RWPE2 (cell line): ENCODE measurements at regions not wholly inside any gene's neighbourhood (a gene's known extent, or its start where the extent isn't known, plus 50 kb on each side); places are given as distances from the start of the nearest gene placed in this dataset.

Source experiments
- ATAC-seq: fragments of 200-7000 bp; cut with Tn5 transposase; 3 replicates; pipeline ENCODE4 v1.9.1; 2021; ENCODE audit warnings: low read depth
- DNase-seq: peaks from one replicate; pipeline ENCODE4 v3.0.0-alpha.2; 2020; ENCODE audit warnings: low spot score
- H3K27ac ChIP-seq: fragments of 450-650 bp; 2 replicates; pipeline ENCODE4 v1.5.1; 2017; ENCODE audit warnings: mild to moderate bottlenecking; ENCODE audit not compliant: poor library complexity, severe bottlenecking
- H3K27me3 ChIP-seq: fragments of 250-450 bp; sonication (Bioruptor Pico); 2 replicates; pipeline ENCODE4 v1.5.1; 2021; ENCODE audit warnings: mild to moderate bottlenecking, moderate library complexity; ENCODE audit not compliant: insufficient read depth, poor library complexity, severe bottlenecking
- H3K36me3 ChIP-seq: fragments of 250-450 bp; sonication (Bioruptor Pico); 2 replicates; pipeline ENCODE4 v1.5.1; 2020; ENCODE audit warnings: low read depth, mild to moderate bottlenecking, moderate library complexity
- H3K4me1 ChIP-seq: fragments of 250-450 bp; sonication (Bioruptor Pico); 2 replicates; pipeline ENCODE4 v1.5.1; 2021; ENCODE audit warnings: mild to moderate bottlenecking, moderate library complexity; ENCODE audit not compliant: insufficient read depth, poor library complexity, severe bottlenecking
- H3K4me3 ChIP-seq: fragments of 250-450 bp; sonication (Bioruptor Pico); 2 replicates; pipeline ENCODE4 v1.5.1; 2021; ENCODE audit warnings: mild to moderate bottlenecking, moderate library complexity; ENCODE audit not compliant: severe bottlenecking
- H3K9me3 ChIP-seq: fragments of 250-450 bp; sonication (Bioruptor Pico); 2 replicates; pipeline ENCODE4 v1.5.1; 2021; ENCODE audit warnings: mild to moderate bottlenecking, moderate library complexity; ENCODE audit not compliant: severe bottlenecking
- TF ChIP-seq, protein P1 (sequence below): fragments of 450-650 bp; IDR thresholded peaks from one replicate; pipeline ENCODE4 v1.5.1; 2017; ENCODE audit warnings: mild to moderate bottlenecking, moderate library complexity; ENCODE audit not compliant: poor library complexity, severe bottlenecking

DNA sequence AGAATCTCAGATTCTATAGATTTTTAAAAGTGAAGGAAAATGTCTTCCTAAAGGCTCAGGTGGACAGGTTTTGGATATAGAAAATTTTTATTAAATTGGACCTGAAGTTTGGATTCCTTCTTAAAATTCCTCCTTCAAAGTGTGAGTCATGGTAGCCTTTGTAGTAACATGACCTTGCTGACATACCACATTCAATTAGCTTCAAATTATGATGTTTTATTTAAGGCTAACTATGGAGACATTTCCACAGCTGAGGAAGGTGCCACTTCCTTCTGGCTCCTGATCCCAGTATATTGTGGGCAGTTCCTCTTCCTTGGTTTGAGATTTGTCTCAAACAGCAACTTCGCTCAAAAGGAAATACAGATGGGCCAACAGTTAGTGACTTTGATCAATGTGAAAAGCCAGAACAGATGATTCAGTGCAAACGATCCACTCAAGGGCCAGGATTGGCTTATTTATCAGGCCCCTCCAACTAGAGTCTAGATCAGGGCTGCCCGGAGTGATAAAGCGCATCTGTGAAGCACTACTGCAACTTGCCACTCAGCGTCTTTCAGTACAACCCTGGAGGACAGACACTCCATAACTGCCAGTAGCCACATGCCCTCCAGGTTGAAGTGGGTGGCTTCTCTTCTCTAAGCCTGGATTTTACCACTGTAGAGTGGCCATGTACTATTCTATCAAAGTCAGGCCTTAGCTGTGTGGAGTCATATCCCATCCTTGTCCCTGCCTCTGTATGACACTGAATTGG is 573.5 kb downstream of the KIF20B start:
- H3K9me3 ChIP-seq, result no peaks in the 10 kb centered on the region
- no peak for DNase-seq

GRCh38 chr10:90276894-90277475 is 575.6 kb downstream of the KIF20B start:
- ATAC-seq, result no peak
- DNase-seq, result no peak
- no peaks in the 10 kb centered on the region for H3K4me1 ChIP-seq
- H3K4me3 ChIP-seq, result no peak overlapping the region
- no peaks in the 10 kb centered on the region for H3K36me3 ChIP-seq
- no peak overlapping the region for H3K27ac ChIP-seq
- TF ChIP-seq, protein P1, sequence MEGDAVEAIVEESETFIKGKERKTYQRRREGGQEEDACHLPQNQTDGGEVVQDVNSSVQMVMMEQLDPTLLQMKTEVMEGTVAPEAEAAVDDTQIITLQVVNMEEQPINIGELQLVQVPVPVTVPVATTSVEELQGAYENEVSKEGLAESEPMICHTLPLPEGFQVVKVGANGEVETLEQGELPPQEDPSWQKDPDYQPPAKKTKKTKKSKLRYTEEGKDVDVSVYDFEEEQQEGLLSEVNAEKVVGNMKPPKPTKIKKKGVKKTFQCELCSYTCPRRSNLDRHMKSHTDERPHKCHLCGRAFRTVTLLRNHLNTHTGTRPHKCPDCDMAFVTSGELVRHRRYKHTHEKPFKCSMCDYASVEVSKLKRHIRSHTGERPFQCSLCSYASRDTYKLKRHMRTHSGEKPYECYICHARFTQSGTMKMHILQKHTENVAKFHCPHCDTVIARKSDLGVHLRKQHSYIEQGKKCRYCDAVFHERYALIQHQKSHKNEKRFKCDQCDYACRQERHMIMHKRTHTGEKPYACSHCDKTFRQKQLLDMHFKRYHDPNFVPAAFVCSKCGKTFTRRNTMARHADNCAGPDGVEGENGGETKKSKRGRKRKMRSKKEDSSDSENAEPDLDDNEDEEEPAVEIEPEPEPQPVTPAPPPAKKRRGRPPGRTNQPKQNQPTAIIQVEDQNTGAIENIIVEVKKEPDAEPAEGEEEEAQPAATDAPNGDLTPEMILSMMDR, result no peak
- no peaks in the 10 kb centered on the region for H3K27me3 ChIP-seq
- H3K9me3 ChIP-seq, result no peaks in the 10 kb centered on the region

More for the DNA sequence above, 573.5 kb downstream of the KIF20B start:
- H3K27ac ChIP-seq, result no peak overlapping the region
- ATAC-seq, result peak; percentile 23; the same call in 1 of the 3 replicates
- TF ChIP-seq, protein P1, result no peak
- no peak overlapping the region for H3K4me3 ChIP-seq
- peaks cover 2% of the 10 kb centered on the region for H3K4me1 ChIP-seq
- no peaks in the 10 kb centered on the region for H3K36me3 ChIP-seq
- no peaks in the 10 kb centered on the region for H3K27me3 ChIP-seq

DNA sequence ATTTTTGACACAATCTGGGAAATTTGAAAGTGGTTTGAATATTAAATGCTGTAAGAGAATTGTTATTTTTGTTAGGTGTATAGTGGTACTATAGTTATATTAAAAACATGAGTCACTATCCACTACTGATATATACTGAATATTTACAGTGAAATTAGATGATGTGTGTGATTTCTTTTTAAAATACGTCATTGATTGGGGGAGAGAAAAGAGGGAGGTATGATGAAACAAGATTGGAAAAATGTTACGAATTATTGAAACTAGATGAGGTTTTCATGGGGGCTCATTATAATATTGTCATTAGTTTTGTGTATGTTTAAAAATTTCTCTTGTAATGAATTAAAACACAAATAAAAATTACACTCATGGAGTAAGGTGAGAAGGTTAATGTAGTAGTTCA is 571.4 kb downstream of the HTR7 start:
- ATAC-seq (no peak), DNase-seq (no peak)
- Histone ChIP-seq H3K4me1 (peaks cover 7% of the 10 kb centered on the region), H3K36me3 (no peaks in the 10 kb centered on the region), H3K27ac (no peak overlapping the region), H3K9me3 (no peaks in the 10 kb centered on the region), H3K4me3 (no peak overlapping the region), H3K27me3 (no peaks in the 10 kb centered on the region)
- TF ChIP-seq, protein P1, result no peak

DNA sequence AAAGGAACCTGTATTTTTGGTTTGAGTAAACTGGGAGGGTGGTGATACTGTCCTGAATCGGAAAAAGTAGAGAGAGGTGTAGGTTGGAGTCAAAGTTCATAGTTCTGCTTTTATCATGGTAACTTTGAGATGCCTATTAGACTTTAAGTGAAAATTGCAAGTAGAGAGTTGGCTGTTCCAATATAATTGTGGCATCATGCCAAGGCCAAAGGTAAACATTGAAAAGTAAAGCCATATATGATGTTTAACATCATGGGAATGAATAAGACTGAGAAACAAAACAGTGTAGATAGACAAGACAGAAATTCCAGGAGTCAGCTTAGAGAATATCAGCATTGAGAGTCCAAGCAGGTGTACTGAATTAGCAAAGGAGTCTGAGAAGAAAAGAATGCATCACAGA is 570.9 kb downstream of the HTR7 start:
- TF ChIP-seq, protein P1, result no peak
- Histone ChIP-seq H3K4me1 (peaks cover 7% of the 10 kb centered on the region), H3K9me3 (no peaks in the 10 kb centered on the region), H3K27me3 (no peaks in the 10 kb centered on the region), H3K36me3 (no peaks in the 10 kb centered on the region), H3K4me3 (no peak overlapping the region), H3K27ac (no peak overlapping the region)
- no peak for DNase-seq
- no peak for ATAC-seq
